Fibroblast of skin of abdomen (primary cell): ENCODE measurements at regions not wholly inside any gene's neighbourhood (a gene's known extent, or its start where the extent isn't known, plus 50 kb on each side); places are given as distances from the start of the nearest gene placed in this dataset.

Source experiments
- DNase-seq: peaks from one replicate; pipeline ENCODE4 v3.0.0-alpha.2; 2013

DNA sequence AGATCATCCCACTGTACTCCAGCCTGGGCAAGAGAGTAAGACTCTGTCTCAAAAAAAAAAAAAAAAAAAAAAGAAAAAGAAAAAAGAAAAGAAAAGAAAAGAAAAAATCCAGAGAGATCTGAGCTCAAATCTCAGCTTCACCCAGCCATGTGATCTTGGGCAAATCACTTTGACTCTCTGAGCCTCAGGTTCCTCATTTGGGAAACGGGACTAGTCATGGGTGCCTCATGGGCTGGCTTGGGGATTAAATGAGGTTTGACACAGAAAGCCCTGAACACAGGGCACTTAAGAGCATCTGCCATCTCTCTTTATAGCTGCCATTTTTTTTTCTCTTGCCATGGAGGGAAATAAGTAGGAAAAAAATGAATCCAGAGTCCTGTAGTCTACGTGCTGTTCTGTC lies 86.2 kb upstream of the MYL2 start:
- no peak for DNase-seq

DNA sequence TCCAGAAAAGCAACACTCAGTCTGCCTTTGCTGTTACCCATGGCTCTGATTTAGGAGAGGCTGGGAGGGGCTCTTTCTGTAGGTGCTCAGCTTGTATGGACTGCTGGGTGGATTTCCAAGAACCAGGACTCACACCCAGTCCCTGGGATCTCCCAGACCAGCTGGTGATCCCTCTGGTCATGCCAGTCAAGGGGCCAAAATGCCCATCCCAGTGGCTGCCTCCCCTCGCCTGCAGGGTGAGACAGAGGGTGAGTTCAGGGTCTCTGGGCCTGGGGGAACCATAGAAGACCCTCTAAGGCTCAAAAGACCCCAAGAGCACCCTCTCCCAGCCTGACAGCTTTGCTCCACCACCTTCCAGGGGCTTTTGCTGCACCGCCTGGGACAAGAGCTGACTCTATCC lies 78.6 kb upstream of the MYL2 start:
- no peak for DNase-seq

DNA sequence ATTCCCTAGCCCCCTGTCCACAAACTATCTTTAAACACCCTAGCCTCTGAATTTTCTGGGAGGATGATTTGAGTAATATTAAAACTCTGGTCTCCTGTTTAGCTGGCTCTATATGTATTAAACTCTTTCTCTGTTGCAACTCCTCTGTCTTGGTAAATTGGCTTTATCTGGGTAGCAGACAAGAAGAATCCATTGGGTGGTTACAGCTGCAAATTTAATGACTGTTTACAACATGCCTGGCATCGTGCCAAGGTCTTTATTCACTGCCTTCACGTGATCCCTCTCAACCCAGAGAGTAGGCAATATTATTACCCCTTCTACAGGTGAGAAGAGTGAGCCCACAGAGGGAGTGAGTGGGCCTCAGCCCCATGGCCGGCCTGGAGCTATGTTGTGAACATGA lies 77.8 kb upstream of the MYL2 start:
- no peak for DNase-seq

DNA sequence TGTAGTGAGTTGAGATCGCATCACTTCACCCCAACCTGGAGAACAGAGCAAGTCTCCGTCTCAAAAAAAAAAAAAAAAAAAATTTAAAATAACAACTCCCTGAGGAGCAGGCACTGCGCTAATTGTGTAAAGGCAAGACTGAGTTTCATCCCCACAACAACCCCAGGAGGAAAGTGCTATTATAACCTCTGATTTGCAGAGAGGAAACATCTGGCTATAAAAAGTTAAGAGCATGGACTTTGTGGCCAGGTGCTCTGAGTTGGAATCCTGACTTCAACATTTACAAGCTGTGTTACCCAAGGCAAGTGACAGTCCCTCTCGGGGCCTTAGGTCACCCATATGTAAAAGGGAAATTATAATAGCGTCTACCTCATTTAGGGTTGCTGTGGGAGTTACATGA lies 76.0 kb upstream of the MYL2 start:
- DNase-seq = no peak

DNA sequence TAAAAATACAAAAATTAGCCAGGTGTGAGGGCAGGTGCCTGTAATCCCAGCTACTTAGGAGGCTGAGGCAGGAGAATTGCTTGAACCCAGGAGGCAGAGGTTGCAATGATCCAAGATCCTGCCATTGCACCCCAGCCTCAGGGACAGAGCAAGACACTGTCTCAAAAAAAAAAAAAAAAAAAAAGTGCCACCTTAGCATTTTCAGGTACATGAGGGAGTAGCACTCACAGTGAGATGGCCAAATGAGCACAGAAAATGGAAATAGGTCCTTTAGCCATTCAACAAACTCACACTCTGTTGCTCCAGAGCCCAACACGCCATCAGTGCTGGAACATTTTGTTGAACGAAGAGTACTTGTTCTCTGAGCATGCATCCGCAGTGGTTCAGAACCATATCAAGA lies 75.2 kb upstream of the MYL2 start:
- no peak for DNase-seq

DNA sequence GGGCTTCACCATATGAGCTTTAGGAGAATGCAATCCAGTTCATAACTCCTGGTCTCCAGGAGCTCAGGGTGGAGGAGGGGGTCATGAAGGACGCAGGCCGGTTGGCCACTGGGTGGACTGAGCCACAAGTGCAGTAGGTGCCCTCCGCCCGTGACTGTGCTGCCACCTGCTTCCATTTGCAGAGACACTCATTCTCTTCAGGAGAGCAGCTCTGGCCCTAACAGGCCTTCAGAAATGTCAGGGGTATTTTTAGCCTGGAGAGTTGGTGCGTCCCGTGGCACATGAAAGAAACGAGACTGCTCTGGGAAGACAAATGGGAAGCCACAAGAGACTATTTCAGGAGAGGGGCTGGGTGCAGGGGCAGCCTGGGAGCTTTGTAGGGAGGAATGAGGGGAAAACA lies 74.6 kb upstream of the MYL2 start:
- no peak for DNase-seq

DNA sequence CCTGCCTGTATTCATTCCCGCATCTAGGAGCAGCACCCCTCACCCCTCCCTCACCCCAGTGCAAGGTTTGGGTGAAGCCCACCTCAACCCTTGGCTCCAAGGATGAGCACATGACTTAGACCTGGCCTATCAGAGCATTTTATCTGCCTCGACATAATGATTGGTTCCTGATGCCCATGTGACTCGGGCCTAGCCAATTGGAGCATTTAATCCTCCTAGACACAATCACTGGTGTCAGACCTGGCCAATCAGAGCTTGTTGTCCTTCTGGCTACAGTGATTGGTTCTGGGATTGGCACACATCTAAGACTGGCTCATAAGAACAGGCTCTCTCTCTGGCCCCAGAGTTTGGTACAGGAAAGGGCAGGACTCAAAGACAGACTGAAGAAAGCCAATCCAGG lies 73.1 kb upstream of the MYL2 start:
- no peak for DNase-seq

DNA sequence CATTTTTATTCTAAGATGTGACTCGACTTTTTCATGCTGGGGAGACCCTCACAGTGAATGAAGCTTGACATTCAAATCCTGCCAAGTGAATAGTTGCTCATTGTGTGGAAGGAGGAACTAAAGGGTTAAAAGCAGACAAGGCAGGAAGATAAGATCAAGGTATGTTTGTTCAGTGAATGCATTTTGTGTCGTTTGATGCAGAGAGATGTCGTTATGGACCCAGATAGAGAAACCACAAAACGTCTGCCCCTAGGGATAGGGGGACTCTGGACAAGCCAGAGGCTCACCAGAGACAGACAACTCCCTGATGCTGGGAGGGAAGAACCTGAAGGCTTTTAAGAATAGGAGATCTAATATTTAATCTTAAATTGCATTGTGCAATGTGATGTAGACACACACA lies 72.5 kb upstream of the MYL2 start:
- no peak for DNase-seq

DNA sequence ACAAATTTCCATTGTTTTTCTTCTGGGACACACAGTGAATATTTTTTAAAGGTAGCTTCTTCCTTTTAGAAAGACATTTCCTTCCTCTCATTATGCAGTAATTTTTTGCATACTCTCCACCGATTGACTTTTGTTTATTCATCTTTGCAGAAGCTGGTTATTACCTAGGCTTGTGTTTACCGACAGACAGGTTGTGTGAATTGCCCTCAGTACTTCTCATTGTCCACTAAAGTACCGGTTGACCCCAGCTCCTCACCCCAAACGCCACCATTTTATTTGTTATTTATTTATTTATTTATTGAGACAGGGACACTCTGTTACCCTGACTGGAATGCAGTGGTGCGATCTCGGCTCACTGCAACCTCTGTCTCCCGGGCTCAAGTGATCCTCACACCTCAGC lies 63.4 kb upstream of the MYL2 start:
- no peak for DNase-seq

DNA sequence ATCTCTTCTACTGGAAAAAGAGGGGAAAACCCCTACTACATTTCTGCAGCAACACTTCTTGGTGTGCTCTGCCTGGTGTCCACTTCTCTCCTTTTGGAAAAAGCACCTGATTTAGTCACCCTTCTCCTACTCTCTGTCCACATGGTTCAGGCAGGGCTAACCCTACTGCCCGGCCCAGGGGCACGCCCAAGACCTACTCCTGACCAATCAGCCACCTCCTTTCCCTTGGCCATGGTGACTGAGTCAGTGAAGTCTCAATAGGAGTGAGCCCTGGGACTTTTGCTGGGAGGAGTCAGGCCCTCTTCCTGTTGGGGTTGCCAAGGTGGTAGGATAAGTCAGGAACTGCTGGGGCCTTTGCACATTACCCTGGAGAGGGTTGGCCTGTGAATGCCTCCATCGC lies 52.5 kb upstream of the MYL2 start:
- no peak for DNase-seq

DNA sequence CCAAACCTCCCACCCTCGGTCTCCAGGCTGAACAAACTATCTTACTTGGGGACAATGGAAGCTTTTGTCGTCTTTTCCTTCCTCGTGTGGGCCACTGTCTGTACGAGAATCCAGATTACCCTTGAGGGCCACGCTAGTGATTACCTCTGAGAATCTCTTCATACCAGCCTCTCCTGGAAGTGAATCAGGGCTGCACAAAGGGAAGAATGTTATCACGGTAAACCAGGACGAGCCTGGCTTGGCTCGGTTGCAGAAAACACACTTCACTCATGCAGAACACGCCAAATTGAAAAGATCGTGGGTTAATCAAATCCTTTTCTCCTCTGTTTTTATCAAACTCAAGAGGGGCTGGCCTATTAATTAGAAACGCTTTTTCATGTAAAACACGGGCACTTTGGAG lies 51.6 kb upstream of the MYL2 start:
- no peak for DNase-seq

DNA sequence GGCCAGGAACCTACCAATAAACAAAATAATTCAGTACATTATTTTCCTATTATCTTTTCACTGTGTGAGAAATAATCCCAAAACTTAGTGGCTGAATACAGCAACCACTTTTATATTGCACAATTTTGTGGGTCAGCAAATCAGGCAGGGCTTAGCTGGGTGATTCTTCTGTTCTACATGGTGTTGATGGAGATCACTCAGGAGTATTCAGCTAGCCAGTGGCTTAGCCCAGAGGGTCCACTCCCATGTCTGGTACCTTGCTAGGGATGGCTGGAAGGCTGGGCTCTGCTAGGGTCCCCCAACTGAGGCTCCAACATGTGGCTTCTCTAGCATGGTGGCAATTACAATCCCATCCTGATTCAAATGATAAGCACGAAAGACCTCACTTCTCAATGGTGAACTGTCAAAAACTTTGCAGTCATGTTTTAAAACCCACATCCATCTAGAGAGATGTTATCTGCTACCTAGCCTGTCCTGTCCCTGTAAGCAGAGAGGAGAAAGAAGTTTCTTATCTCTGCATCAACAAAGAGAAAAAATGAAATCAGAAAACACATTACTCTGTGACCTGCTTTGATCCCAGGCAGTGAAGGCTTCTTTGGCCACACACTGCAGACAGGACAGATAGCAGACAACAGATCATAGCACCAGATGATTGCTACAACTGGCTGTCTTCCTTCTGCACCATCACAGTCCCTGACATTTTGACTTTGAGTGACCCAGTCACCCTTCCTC lies 51.0 kb upstream of the MYL2 start:
- DNase-seq = no peak
